Activated CD4-positive, alpha-beta T cell treated with anti-CD3 and anti-CD28 coated beads, Interleukin-2, Interleukin-6, amounts not matched to agents 100 ng/mL and 50 ng/mL, durations not matched to agents 16 hours and 8 hours (primary cell): ENCODE measurements at regions not wholly inside any gene's neighbourhood (a gene's known extent, or its start where the extent isn't known, plus 50 kb on each side); places are given as distances from the start of the nearest gene placed in this dataset.

ENCODE experiments used
- DNase-seq: peaks from one replicate; pipeline ENCODE4 v3.0.0-alpha.2; 2020

GRCh38 chr5:167576126-167576525 is 715.3 kb upstream of the WWC1 start:
- DNase-seq: no peak

- DNase-seq: no peak
These were observed 714.5 kb upstream of the WWC1 start for GRCh38 chr5:167576897-167577296.

GRCh38 chr5:167577616-167578015 is 713.8 kb upstream of the WWC1 start:
- DNase-seq: no peak

GRCh38 chr5:167578977-167579692 is 712.3 kb upstream of the WWC1 start:
- no peak for DNase-seq

- no peak for DNase-seq
These were observed 711.8 kb upstream of the WWC1 start for GRCh38 chr5:167579693-167580055.

GRCh38 chr5:167580608-167581007 is 710.8 kb upstream of the WWC1 start:
- DNase-seq: no peak

GRCh38 chr5:167582283-167582682 is 709.2 kb upstream of the WWC1 start:
- DNase-seq: no peak

GRCh38 chr5:167582886-167583285 is 708.6 kb upstream of the WWC1 start:
- no peak for DNase-seq

- DNase-seq: no peak
These were observed 706.3 kb upstream of the WWC1 start for GRCh38 chr5:167585184-167585583.

- no peak for DNase-seq
These were observed 703.5 kb upstream of the WWC1 start for GRCh38 chr5:167587772-167588437.

GRCh38 chr5:167592114-167592513 is 699.3 kb upstream of the WWC1 start:
- DNase-seq: no peak

- DNase-seq: no peak
These were observed 698.0 kb upstream of the WWC1 start for GRCh38 chr5:167593329-167594060.

- DNase-seq: no peak
These were observed 697.4 kb upstream of the WWC1 start for GRCh38 chr5:167594061-167594435.

- no peak for DNase-seq
These were observed 696.7 kb upstream of the WWC1 start for GRCh38 chr5:167594750-167595149.

GRCh38 chr5:167595196-167595595 is 696.2 kb upstream of the WWC1 start:
- DNase-seq: no peak

GRCh38 chr5:167598166-167598565 is 693.3 kb upstream of the WWC1 start:
- DNase-seq: no peak

GRCh38 chr5:167602067-167602466 is 689.4 kb upstream of the WWC1 start:
- no peak for DNase-seq

GRCh38 chr5:167603135-167603534 is 688.3 kb upstream of the WWC1 start:
- DNase-seq: no peak

- DNase-seq: no peak
These were observed 682.8 kb upstream of the WWC1 start for GRCh38 chr5:167608390-167609272.

GRCh38 chr5:167614294-167615021 is 677.0 kb upstream of the WWC1 start:
- no peak for DNase-seq

GRCh38 chr5:167616043-167616890 is 675.2 kb upstream of the WWC1 start:
- DNase-seq: no peak
